GDM1 (cell line): ENCODE measurements at regions not wholly inside any gene's neighbourhood (a gene's known extent, or its start where the extent isn't known, plus 50 kb on each side); places are given as distances from the start of the nearest gene placed in this dataset.
"Not testable (repeated sequence)": the region's sequence is repeated elsewhere in the genome, so short reads cannot be mapped to it uniquely, and the experiment has no call there.

Experiments used
- DNase-seq: peaks from one replicate; lab custom pipeline; 2025; lab: John Stamatoyannopoulos, UW

- no peak for DNase-seq
Observed at GRCh38 chr2:11993749-11994148, 247.3 kb downstream of the LPIN1 start.

DNA sequence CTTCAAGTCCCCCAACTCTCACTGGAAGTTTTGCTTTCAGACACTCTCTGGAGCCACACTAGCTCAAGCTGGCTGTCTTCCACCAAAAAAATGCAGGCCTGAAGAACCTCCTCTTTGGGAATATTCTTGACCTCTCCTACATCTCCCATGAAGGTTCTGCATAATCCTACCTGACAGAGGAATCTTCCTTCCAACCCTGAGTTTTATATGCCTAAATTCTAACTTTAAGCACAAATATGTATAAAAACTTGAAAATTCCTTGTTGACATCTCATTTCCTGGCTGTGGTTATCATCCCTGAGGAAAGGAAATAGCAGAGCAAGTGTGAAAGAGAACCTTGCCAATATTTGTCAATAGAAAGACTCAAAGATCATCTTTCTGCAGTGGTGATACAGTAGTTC, 249.0 kb downstream of the LPIN1 start:
- no peak for DNase-seq

DNA sequence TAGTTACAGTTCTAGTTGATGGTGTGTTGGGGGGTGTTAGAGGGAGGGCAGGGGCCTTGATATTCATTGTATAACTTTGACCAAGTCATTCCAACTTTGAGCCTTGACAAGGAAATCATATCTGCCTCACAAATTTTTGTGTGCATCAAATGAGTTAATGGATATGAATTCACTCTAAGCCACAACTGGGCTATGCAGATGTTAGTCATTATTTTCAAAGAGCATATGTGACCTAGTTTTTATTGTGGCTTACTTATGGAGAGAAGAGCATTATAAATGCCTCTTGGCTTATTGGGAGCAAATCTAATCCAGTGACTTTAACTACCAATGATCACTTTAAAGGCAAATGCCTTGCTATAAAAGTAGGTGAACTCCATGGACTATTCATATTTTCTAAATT, 250.2 kb downstream of the LPIN1 start:
- no peak for DNase-seq

DNA sequence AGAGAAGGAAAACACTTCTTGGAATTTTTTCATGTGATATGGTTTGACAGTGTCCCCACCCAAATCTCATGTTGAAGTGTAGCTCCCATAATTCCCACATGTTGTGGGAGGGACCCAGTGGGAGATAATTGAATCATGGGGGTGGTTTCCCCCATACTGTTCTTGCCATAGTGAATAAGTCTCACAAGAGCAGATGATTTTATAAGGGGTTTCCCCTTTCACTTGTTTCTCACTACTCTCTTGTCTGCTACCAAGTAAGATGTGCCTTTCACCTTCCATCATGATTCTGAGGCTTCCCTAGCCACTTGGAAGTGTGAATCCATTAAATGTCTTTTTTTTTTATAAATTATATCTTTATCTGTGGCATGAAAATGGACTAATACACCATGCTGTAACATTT, 250.7 kb downstream of the LPIN1 start:
- no peak for DNase-seq

GRCh38 chr2:11998218-11998617, 251.8 kb downstream of the LPIN1 start:
- no peak for DNase-seq

DNA sequence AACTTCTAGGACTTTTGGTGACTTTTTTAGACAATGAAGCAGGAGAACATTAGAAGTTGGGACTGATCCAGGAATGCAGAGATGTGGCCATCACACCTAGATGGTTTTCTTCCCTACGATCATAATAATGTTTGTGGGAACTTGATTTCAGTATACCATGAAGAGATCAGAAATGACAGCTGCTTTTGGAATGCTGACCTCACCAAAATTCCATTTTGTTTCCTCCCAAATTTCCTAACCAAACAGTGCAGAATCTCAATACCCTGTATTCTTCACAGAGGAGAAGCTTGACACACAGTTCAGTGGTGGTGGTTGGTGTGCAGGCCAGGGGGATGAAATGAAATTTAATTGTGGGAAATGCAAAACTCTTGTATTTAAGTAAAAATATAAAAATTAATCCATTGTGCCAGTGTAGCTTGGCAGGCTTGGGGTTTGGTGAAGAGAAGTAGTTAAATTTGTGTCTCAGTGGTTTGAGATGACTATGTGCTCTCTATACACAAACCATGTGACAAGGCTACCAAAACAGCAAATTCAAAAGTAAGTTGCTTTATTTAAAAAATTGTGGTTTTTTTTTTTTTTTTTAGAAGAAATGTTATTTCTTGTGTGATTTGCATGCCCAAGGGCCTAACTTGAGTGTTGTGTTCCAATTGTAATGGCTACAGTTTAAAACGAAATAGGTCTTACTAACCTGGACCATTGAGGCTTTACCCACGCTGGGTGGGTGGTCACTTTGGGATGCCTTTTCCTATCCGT, 252.4 kb downstream of the LPIN1 start:
- DNase-seq: no peak

DNA sequence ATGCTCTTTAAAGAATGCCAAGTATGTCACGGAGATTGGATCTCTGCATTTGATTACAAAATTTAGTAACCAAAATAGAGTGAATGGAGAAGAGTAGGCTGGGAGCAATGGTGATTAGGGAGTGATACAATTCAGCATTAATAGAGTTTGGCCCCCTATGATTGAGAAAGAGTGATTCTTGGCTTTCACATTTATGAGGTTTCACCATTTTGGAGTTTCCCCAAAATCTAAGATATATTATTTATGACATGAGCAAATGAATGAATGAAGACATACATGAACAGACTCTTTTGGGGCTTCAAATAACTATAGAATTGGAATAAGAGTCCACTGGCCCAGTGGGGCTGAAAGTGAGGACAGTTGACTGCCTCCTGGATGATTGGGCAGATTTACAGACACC, 255.2 kb downstream of the LPIN1 start:
- DNase-seq: no peak

- no peak for DNase-seq
Observed at GRCh38 chr2:12002215-12002614, 255.8 kb downstream of the LPIN1 start.

GRCh38 chr2:12004713-12005112, 258.3 kb downstream of the LPIN1 start:
- DNase-seq: no peak

- no peak for DNase-seq
Observed at GRCh38 chr2:12005886-12006681, 259.7 kb downstream of the LPIN1 start.

DNA sequence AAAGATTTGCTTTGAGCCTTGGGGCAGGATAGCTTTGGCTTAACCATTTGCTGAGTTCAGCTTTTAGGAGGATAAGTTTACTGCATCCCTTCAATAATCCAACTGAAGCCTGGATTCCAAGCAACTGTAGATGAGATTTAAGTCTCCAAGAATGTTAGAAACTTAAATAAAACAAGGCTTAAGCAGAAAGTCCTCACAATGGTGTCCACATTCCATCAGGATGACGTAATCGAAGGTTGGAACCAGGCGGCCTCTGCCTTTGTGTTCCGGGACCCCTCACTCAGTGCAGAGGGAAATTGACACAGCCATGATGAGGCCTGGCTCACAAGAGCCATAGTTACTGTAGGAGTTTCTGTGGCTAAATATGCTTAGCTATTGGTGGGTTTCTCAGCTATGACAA, 260.4 kb downstream of the LPIN1 start:
- DNase-seq: no peak

GRCh38 chr2:12007282-12007681, 260.9 kb downstream of the LPIN1 start:
- DNase-seq: no peak

GRCh38 chr2:12008425-12009061, 262.1 kb downstream of the LPIN1 start:
- DNase-seq: no peak

DNA sequence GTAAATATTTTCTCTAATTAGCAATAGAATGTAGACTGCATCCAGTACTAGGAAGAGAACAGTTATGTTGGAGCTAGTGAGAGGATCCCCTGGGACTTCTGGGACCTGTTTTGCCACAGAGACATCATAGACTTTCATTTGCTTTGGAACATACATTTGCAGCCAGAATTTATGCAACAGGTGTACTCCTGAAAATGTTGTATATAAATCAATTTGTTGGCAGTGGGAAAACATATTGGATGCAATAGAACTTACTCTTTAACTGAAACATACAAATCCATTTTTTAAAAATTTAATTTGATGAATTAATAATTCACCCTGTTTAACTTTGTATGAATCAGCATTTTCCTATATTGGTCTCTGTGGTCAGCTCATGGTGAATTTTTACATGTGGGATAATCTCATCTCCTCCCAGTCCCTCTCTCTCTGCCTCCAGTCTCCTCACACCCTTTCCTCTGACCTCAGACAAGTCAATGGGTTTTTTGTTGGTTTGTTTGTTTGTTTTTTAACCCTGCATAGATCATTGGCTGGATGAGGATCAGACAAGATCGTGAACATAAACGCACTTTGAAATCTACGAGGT, 263.0 kb downstream of the LPIN1 start:
- no peak for DNase-seq

DNA sequence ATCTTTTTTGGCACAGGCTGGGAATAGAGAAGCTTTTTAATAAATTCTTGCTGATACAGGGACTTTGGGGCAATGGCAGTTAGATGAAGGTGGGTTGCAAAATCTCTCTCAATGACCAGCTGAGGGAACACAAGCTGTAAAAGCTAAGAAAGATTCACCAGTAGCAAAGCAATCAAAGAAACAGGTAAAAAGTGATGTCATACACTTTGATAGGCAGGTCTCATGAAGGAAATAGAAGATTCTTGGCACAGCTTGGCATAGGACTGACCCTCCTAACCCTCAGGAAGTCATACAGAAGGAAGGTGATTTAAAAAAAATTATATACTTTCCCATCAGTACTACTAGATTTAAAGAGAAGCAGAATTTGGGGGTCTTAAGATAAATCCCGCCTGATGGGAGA, 263.6 kb downstream of the LPIN1 start:
- no peak for DNase-seq

- no peak for DNase-seq
Observed at GRCh38 chr2:12010779-12011178, 264.3 kb downstream of the LPIN1 start.

- DNase-seq: no peak
Observed at GRCh38 chr2:12014088-12014960, 267.9 kb downstream of the LPIN1 start.

DNA sequence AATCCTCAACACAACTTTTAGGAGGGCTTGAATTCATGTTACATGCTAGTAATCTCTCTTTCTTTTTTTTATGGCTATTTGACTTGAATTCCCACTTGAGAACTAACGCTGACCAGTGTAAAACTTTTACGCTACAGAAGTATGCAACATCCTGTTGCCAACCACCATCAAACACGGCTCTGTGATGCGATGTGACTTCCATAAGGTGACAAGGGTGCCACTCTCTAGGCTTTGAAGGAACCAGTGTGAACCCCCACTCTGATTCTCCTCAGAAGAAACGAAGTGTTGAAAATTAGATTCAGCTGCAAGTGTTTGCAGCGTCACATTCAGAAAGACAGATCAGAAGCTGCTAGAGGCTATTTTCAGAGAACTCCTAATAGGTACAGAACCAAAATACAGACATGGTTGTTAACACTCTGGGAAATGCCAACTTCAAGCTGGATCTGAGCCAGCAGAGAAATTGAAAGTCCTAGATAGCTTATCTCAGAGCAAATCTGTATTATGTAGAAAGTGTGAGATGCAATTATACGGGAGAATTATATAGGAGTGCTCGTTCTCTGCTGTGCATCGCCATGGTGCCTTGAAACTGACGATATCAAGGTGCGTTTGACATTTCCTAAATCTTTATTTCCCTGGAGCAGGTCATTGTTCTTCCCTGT, 271.2 kb downstream of the LPIN1 start:
- no peak for DNase-seq

- not testable (repeated sequence) for DNase-seq
Observed at GRCh38 chr2:12018726-12019125, 272.3 kb downstream of the LPIN1 start.

GRCh38 chr2:12020833-12021469, 274.5 kb downstream of the LPIN1 start:
- no peak for DNase-seq
